GM19397 (cell line): ENCODE measurements at regions not wholly inside any gene's neighbourhood (a gene's known extent, or its start where the extent isn't known, plus 50 kb on each side); places are given as distances from the start of the nearest gene placed in this dataset.
"Not testable (repeated sequence)": the region's sequence is repeated elsewhere in the genome, so short reads cannot be mapped to it uniquely, and the experiment has no call there.

ENCODE experiments used
- ATAC-seq: cut with Tn5 transposase; IDR thresholded peaks from one replicate; pipeline ENCODE4 v1.9.1; 2021; ENCODE audit warnings: mild to moderate bottlenecking, moderate library complexity; ENCODE audit not compliant: unreplicated experiment

DNA sequence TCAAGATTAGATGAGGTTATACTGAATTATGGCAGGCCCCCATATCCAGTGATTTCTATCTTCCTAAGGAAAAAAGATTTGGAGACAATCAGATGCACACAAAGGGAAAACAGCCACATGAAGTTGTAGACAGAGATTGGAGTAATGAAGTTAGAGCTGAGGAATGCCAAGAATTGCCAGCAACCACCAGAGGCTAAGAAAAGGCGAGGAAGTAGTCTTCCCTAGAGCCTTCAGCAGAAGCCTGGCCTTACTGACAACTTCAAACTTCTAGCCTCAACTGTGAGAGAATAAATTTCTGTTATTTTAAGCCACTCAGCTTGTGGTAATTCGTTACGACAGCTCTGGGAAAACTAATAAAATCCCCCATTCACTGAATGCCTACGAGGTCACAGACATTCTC lies 473.9 kb downstream of the COL12A1 start:
- ATAC-seq, result no peak

DNA sequence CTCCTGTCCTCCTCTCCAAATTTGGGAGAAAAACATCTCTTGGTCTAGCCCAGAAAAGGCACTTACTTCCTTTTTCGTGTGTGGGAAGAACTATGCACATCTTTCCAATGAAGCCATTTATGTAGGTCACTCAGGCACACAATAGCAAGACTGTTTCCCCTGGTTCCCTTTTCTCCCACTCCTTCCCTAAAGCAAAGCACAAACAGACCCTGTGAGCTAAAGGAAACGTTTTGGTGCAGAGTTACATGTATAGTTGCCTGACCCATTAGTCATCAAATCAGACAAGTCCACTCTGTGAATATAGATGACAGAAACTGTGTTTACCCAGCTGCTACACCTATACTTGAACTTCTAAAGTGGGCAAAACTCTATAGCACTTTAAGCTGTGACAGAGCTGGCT lies 474.6 kb downstream of the COL12A1 start:
- no peak for ATAC-seq

DNA sequence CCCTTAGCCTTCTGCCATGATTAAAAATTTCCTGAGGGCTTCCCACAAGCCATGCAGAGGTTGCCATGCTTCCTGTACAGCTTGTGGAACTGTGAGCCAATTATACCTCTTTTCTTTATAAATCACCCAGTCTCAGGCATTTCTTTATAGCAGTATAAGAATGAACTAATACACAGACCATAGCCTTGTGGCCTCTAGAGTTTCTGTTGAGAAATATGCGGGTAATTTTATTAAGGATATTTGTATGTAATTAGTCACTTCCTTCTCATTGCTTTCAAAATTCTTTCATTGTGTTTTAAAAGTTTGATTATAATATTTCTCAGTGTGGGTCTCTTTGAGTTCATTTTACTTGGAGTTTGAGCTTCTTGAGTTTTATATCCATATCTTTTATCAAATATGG lies 484.9 kb downstream of the COL12A1 start:
- ATAC-seq, result no peak

DNA sequence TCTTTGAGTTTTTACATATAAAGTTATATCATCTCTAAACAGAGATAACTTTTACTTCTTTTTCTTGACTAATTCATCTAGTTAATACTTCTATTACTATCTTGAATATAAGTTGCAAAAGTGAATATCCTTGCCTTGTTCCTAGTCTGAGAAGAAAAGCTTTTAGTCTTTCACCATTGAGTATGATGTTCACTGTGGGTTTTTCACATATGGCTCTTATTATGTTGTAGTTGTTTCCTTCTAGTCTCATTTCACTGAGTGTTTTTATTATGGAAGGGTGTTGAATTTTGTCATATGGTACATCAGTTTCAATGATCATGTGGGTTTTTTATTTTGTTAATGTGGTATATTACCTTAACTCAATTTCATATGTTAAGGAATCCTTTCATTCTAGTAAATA lies 488.3 kb downstream of the COL12A1 start:
- no peak for ATAC-seq

DNA sequence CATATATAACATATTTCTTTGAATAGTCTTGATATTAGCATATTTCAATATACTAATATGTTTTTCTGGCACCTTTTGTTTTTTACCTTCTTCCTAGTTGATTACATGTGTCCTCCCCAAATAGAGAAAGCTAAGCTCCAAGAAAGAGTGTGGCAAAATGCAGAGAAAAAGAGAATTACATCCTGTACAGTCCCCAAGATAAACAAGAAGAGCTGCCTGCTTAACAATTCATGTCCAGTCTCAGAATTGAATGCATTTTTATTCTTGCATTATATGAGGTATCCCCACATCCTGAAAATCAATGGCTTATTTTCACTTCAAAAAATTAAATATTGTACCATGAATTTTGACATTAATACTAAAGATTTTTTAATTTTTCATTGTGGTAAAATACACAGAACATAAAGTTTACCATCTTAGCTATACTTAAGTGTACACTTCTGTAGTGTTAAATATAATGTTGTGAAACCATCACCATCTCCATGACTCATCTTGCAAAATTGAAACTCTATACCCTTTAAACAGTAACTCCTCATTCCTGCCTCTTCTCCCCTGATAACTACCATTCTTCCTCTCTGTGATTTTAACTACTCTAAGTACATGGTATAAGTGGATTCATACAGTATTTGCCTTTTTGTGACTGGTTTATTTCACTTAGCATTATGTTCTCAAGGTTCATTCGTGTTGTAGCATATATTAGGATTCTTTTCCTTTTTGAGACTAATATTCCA lies 490.3 kb downstream of the COL12A1 start:
- ATAC-seq, result no peak

DNA sequence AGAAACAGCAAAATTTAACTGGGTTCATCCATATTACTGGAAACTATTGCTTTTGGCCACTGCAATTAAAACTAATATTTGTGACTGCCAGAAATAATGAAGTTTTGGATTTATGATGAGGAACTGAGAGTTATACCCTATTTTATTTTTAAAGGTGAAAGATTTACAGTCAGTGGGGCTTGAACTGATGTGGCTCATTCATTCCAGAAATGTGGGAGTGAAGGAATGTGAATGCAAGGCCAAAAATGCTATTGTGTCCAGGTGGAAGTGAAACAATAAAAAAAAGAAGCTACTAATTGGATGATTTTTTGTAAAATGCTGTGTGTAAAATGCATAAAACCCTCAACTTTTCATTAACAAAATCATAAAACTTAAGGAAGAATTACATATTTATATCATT lies 491.9 kb downstream of the COL12A1 start:
- ATAC-seq, result no peak

DNA sequence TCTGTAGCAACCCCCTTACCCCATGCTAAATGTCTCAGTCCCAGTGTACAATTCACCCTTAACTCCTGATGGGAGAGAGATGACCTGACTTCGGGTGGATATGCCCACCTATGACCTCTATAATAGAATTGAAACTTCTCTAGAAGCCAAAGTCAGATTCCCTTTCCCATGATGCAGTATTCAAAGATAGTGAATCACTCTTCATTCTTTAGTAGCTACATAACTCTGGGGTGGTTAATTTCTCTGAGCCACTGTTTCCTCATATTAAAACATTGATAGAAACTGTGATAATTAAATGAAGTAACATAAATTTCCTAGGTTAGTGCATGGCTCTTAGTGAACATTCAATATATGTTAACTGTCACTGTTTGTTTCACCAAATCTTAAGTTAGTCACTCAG lies 500.4 kb downstream of the COL12A1 start:
- no peak for ATAC-seq

DNA sequence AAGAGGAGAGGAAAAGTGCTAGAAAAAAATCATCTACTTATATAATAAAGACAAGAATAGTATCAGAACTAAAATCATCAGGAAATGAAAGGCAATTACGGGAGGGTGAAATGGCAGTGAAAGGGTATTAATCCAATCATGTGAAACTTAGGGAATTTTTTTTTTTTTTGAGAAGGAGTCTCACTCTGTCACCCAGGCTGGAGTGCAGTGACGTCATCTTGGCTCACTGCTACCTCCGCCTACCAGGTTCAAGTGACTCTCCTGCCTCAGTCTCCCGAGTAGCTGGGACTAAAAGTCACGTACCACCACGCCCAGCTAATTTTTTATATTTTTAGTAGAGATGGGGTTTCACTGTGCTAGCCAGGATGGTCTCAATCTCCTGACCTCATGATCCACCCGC lies 501.3 kb downstream of the COL12A1 start:
- ATAC-seq, result not testable (repeated sequence)

DNA sequence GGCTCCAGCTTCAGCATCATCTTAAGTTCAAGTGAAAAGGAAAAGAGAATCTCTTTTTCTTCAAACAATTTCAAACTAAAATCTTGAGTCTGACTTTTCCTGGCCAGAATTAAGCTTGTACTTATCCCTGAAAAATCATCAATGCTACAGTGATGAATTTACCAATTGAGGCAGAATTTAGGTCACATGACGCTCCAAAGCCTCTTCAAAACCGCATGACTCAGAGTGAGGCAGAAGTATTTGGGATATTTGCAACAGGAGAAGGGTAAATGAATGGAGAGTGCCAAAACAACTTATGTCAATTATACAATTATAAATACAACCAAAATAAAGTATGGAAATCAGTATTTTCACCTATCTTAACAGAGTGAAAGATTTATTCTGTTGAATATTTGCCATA lies 515.5 kb downstream of the COL12A1 start:
- ATAC-seq, result no peak

DNA sequence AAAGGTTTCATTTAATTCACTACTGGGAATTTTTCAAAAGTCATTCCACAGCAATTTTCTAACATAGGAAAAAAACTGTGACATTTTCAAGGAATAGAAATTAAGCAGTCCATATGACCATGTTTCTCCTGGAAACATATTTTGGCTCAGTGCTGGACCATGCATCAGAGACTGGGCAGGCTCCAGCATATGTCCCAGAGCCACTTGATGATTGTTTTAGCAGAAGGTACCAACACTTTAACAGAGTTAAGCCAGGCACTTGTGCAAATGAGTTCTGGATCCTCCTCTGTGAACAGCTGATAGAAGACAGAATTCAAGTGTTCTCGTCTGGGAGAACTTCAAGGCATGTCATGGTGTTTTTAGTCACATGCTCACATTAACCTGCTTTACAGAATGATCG lies 516.3 kb downstream of the COL12A1 start:
- ATAC-seq, result no peak

DNA sequence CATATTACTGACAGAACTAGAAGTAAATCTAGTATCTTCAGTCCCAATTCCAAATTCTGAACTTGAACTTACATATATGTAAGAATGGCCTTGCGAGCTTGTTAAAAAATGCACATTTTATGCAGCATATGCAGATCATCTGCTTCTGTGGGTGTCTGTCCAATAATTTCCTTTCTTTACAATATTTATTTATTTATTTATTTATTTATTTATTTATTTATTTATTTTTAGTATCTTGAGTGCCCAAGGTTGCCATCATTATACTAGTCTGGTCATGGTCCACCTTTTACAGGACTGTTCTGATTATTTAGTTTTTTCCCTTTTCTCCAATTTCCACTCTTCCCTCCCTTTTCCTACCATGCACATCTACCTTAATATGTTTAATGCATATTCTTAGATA lies 528.4 kb downstream of the COL12A1 start:
- ATAC-seq, result no peak

DNA sequence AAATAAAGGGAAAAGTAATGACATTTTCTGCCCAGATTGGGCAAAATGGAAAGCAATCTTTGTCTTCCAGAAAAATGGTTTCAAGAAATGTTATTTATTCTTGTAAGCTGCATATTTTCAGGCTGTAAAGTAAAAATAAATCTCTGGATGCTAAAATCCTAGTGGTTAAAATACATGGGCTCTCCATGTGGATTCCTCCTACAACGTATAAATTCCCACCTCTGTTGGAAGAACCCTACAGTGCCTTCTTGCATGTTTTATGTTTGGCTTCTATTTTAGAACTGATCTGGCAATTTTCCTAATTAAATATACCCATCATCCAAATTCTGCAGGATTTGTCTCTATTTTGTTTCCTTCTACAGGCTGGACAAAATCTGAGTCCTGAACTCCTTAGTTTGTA lies 528.9 kb downstream of the COL12A1 start:
- ATAC-seq, result no peak

DNA sequence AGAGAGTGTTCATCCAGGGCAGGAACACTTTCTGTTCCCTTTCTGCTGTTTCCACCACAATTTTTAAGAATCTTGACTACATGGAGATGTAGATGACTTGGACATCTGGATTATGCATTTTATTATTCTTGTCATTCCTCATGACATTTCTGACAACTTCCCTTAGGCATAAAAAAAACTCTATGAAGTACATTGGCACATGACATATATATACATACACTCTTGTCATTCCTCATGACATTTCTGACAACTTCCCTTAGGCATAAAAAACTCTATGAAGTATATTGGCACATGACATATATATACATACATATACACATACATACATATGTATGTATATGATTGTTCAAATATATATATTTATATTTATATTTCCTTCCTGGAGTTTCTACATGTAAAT lies 531.5 kb downstream of the COL12A1 start:
- no peak for ATAC-seq

DNA sequence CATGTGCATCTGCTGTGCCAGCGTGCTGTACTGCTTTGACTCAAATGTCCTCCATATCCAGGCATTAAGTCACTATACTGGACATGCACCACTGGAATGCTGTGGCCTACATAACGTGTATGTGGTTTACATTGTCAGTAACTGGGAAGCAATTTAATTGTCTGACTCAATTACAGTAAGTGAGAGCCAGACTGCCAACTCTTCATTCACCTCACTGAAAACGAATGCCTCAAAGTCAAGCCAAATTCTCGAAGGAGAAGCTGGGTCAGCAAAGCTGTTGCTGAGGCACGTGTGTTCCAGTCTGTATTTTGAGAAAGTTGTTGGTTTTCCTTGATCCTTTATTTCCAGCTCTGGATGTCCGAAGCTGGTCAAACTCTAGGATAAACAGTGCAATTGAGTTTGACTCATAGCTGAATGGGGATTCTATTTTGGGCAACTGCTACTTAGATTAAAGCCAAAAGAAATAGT lies 534.3 kb downstream of the COL12A1 start:
- no peak for ATAC-seq

DNA sequence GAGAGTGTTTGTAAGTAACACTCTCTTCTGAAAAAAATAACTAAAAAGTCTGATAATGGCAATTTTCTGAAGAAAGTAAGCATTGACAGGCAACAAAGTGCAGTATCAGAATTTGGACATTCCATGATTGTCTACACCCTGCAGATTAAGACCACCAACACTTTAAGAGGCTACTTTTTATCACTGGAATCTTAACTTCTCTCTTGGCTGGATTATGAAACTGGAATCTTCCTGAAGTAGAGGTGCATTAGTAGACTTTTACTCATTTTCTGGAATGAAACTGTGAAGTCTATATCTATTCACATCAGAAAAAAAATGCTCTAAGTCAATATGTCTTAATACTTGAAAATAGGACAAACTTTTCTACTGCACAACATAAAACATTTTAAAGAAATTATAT lies 547.5 kb downstream of the COL12A1 start:
- no peak for ATAC-seq

DNA sequence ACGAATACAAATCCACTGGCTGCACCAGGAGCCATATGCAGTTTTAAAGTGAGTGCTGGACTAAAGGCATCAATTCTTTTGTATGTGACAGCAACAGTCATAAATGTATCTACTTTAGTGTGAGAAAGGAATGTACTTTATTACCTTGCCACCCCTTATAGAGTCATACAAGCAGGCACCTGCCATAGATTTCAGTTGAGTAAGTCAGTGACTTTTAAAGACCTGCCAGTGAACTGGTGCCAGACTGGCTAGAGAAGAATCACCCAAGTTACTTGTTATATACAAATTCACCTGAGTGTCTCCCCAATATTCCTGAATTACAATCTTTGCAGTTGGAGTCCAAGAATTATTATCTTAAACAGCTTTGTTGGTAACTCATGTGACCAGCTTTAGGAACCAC lies 547.9 kb downstream of the COL12A1 start:
- no peak for ATAC-seq

DNA sequence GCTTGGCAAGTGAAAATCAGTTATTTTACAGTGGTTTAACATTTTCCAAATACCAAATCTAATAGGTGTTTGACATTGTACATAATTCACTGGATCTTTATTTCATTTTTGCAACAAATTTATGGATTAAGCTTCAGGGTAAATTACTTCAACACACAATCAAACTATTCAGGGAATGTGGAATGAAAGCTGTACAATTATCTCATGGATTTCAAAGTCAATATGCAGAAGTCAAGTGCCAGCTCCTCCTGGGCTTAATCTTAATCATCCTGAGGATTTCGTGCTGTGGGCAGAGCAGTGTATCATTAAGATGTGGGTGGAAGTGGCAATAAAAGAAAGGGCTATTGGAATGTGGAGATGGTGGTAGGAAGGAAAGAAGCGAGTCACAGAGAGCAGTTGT lies 548.8 kb downstream of the COL12A1 start:
- no peak for ATAC-seq

DNA sequence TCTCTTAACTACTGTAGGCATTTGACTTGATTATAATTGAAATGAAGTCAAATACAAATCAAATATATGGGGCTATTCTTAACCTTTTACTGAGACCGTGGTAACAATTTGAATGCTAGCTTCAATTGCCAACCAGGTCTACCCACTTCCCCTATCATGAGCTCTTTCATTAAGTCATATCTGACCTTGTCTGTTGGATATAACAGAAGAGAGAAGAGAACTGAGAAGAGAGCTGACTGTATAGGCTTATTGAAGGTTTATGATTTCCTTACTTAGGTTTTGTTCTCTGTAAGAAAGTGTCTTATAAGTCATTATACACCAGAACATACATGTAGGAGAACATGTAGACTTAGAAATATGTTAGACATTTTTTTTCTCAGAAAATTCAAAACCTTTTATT lies 549.4 kb downstream of the COL12A1 start:
- no peak for ATAC-seq

DNA sequence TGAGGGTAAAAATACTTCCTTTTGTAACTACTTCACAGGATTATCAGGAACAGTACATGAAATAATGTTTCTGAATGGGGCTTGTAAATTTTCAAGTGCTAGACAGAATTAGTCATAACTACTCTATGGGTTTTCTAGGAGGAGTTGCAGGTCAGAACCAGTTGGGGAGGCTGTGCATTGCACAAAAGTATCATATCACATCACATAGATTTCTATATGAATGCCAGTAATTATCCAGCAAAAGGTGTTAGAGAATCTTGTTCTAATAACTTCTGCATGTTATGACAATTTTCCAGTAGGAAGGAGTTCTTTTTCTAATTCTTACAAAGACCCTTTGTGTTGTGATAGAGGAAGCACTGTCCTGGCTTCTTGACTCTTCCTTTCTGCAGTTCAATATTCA lies 551.6 kb downstream of the COL12A1 start:
- no peak for ATAC-seq

DNA sequence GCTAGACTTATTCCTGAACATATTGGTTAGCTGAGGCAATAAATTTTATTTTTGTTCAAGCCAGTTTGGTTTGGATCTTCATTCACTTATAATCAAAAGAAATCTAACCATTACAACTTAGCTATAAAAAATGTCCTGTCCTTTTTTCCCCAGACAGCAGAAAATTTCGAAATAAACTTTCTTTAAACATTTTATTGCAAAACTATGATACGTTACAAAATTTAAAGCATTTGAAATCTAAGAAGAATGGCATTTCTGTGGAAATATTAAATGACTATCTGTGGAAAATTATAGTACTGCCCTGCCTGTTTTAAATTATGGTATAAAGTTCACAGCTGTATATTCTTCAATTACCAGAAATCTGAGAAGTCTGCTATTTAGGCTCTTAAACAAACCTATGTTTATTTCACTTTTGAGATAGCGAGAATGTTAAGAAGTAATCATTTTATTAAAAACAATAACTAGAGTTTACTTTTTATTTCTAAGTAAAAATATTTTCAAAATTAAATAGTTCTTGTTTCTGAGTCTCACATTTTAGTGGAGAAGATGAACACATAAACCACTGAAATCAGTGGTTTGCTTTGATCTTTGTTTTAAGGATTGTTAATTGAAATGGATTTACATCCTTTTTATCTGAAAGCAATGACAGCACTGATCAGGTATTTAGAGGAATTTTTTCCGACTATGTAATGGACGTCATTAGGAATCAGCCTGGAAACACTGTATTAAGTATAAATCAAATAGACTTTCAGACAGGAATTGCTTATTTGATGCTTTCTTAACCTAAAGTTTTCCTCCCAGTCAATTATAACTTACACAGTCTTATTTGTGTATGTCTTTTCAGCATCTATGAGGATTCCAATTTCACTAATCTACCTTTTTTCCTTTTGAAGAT lies 553.7 kb downstream of the COL12A1 start:
- ATAC-seq, result no peak

DNA sequence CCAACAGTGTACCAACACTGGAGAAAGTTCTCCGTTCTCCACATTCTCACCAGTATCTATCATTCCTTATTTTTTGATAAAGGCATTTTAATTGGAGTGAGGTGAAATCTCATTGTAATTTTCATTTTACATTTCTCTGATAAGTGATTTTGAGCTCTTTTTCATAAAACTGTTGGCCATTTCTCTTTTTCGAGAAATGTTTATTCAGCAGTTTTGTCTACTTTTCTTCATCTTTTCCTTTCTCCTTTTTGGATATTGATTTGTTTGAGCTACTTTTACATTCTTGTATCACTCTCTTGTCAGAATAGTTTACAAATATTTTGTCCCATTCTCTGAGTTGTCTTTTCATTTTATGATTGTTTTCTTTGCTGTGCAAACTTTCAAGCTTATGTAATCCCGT lies 555.2 kb downstream of the COL12A1 start:
- no peak for ATAC-seq

DNA sequence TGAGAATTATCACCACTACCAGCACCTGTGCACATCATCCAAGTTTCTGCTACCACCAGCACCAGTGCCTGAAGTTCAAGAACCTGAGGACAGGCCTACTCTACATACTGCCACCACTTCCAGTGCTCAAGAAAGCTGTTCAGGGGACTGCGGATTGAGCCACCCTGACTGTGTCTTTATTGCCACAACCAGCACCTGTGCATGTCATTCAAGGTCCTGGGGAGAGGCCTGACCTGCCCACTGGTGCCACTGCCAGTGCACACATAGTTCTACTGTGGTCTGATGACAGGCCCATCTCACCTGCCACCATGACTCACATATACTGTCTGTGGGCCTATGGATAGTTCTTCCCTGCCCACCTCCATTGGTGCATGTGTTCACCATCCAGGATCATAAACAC lies 559.4 kb downstream of the COL12A1 start:
- ATAC-seq, result no peak
